IMR-90 (cell line): ENCODE measurements at regions not wholly inside any gene's neighbourhood (a gene's known extent, or its start where the extent isn't known, plus 50 kb on each side); places are given as distances from the start of the nearest gene placed in this dataset.

ENCODE experiments used
- ATAC-seq: fragments of 200-7000 bp; cut with Tn5 transposase; 2 replicates; pipeline ENCODE4 v1.9.1; 2020; ENCODE audit warnings: low read depth, mild to moderate bottlenecking, moderate library complexity
- BruUV-seq: library from RNA; stranded (reverse); fragments of 400-500 nt; replicated peaks from 2 replicates; lab custom pipeline; 2021; lab: Mats Ljungman, UMichigan
- CTCF ChIA-PET: fragments of 300-600 bp; formaldehyde crosslinking; extraction: SDS; loops from one replicate; lab custom pipeline; 2021; ENCODE audit warnings: antibody characterized with exemption; lab: Yijun Ruan, JAX
- POLR2A ChIA-PET: fragments of 300-600 bp; sonication (Branson Sonifier 250); formaldehyde crosslinking; loops from one replicate; lab custom pipeline; 2022; ENCODE audit warnings: antibody characterized with exemption; ENCODE audit not compliant: unreplicated experiment; lab: Charles Lee
- DNase-seq: peaks from one replicate; pipeline ENCODE4 v3.0.0; 2013
- H2AFZ ChIP-seq: replicated peaks from 2 replicates; pipeline ENCODE3; 2013; ENCODE audit warnings: low read length, mild to moderate bottlenecking; ENCODE audit not compliant: poor library complexity
- H2AK5ac ChIP-seq: 2 replicates; pipeline ENCODE4 v1.6.1; 2013; ENCODE audit warnings: low read depth, low read length, inconsistent platforms
- H2AK9ac ChIP-seq: replicated peaks from 2 replicates; pipeline ENCODE3; 2013; ENCODE audit warnings: mild to moderate bottlenecking, low read depth, low read length, moderate library complexity; ENCODE audit not compliant: poor library complexity
- H2BK120ac ChIP-seq: 2 replicates; pipeline ENCODE4 v1.6.1; 2013; ENCODE audit warnings: low read depth, low read length, inconsistent platforms
- H2BK15ac ChIP-seq: 3 replicates; pipeline ENCODE4 v1.6.1; 2013; ENCODE audit warnings: low read depth, low read length, inconsistent platforms
- H2BK20ac ChIP-seq: 2 replicates; pipeline ENCODE4 v1.6.1; 2013; ENCODE audit warnings: low read depth, mild to moderate bottlenecking, inconsistent platforms, low read length, moderate library complexity
- H2BK5ac ChIP-seq: 2 replicates; pipeline ENCODE4 v1.6.1; 2013; ENCODE audit warnings: mild to moderate bottlenecking, low read depth, low read length, inconsistent platforms; ENCODE audit not compliant: poor library complexity, severe bottlenecking
- H3K14ac ChIP-seq: replicated peaks from 2 replicates; pipeline ENCODE4 v1.6.1; 2013; ENCODE audit warnings: low read depth, low read length, inconsistent platforms
- H3K18ac ChIP-seq: 2 replicates; pipeline ENCODE4 v1.6.1; 2013; ENCODE audit warnings: low read depth, low read length, control low read depth
- H3K23ac ChIP-seq: 2 replicates; pipeline ENCODE4 v1.6.1; 2013; ENCODE audit warnings: low read depth, low read length, inconsistent platforms
- H3K27ac ChIP-seq: 2 replicates; pipeline ENCODE4 v1.5.1; 2013; ENCODE audit warnings: mild to moderate bottlenecking, control low read depth, low read length; ENCODE audit not compliant: insufficient read depth
- H3K27me3 ChIP-seq: 2 replicates; pipeline ENCODE4 v1.6.1; 2013; ENCODE audit warnings: low read length; ENCODE audit not compliant: control insufficient read depth, insufficient read depth
- H3K36me3 ChIP-seq: 2 replicates; pipeline ENCODE4 v1.6.1; 2013; ENCODE audit warnings: low read length, mixed read lengths; ENCODE audit not compliant: control insufficient read depth, insufficient read depth
- H3K4ac ChIP-seq: 2 replicates; pipeline ENCODE4 v1.6.1; 2013; ENCODE audit warnings: low read depth, low read length, inconsistent platforms
- H3K4me1 ChIP-seq: 2 replicates; pipeline ENCODE4 v1.6.1; 2013; ENCODE audit warnings: low read length, mixed read lengths; ENCODE audit not compliant: control insufficient read depth, insufficient read depth
- H3K4me2 ChIP-seq: 2 replicates; pipeline ENCODE4 v1.6.1; 2013; ENCODE audit warnings: low read depth, mild to moderate bottlenecking, control low read depth, low read length, moderate library complexity
- H3K4me3 ChIP-seq: 2 replicates; pipeline ENCODE4 v1.5.1; 2013; ENCODE audit warnings: low read depth, mild to moderate bottlenecking, control low read depth, low read length, moderate library complexity; ENCODE audit not compliant: insufficient read depth
- H3K56ac ChIP-seq: 2 replicates; pipeline ENCODE4 v1.6.1; 2013; ENCODE audit warnings: low read length, inconsistent platforms; ENCODE audit not compliant: insufficient read depth; ENCODE audit errors: extremely low read depth
- H3K79me1 ChIP-seq, 2 experiments: 2 replicates each; pipeline ENCODE4 v1.6.1; 2013; ENCODE audit warnings: low read length in 2 of 2, inconsistent platforms in 1 of 2, low read depth in 1 of 2
- H3K9ac ChIP-seq: 2 replicates; pipeline ENCODE4 v1.6.1; 2013; ENCODE audit warnings: low read depth, low read length, control low read depth
- H3K9me1 ChIP-seq: 2 replicates; pipeline ENCODE4 v1.6.1; 2013; ENCODE audit warnings: low read length, inconsistent platforms; ENCODE audit not compliant: insufficient read depth
- H3K9me3 ChIP-seq: 2 replicates; pipeline ENCODE4 v1.6.1; 2013; ENCODE audit warnings: low read length; ENCODE audit not compliant: control insufficient read depth, insufficient read depth
- H4K20me1 ChIP-seq: 2 replicates; pipeline ENCODE4 v1.6.1; 2013; ENCODE audit warnings: low read length, inconsistent platforms; ENCODE audit not compliant: insufficient read depth
- H4K5ac ChIP-seq: 2 replicates; pipeline ENCODE4 v1.6.1; 2013; ENCODE audit warnings: mild to moderate bottlenecking, low read depth, low read length, control low read depth
- H4K8ac ChIP-seq, 2 experiments: 2 replicates each; pipeline ENCODE4 v1.6.1; 2013; ENCODE audit warnings: low read depth in 2 of 2, low read length in 2 of 2, control low read depth in 1 of 2, inconsistent platforms in 1 of 2
- H4K91ac ChIP-seq: 2 replicates; pipeline ENCODE4 v1.6.1; 2013; ENCODE audit warnings: low read depth, low read length, inconsistent platforms; ENCODE audit not compliant: insufficient read depth
- CEBPB ChIP-seq: IDR thresholded peaks from 2 replicates; pipeline ENCODE4 v1.6.1; 2012; ENCODE audit warnings: low read depth, low read length, improper control_type of control experiment
- MAZ ChIP-seq: IDR thresholded peaks from 2 replicates; pipeline ENCODE4 v1.6.1; 2012; ENCODE audit warnings: low read depth, mild to moderate bottlenecking, low read length, improper control_type of control experiment, moderate library complexity, borderline replicate concordance
- RAD21 ChIP-seq: IDR thresholded peaks from 2 replicates; pipeline ENCODE4 v1.6.1; 2012; ENCODE audit warnings: low read length, improper control_type of control experiment
- WGBS, 2 experiments: methylation state at CpG; one replicate each; pipeline versions ENCODE4 v1.1.5 to v1.1.7; 2013; ENCODE audit warnings: missing lambda C conversion rate in 2 of 2; ENCODE audit not compliant: insufficient read length in 1 of 2; ENCODE audit errors: extremely low coverage in 2 of 2; 5-methylcytosine and 5-hydroxymethylcytosine counted together
- dilution Hi-C: fragments of 300-500 bp; cut with HindIII; formaldehyde crosslinking; loops from one replicate; pipeline ENCODE4 v1.14.3; 2018; ENCODE audit warnings: low sequenced_read_pairs; ENCODE audit not compliant: unreplicated experiment
- in situ Hi-C: fragments of 300-500 bp; cut with MboI; formaldehyde crosslinking; loops from 3 replicates; pipeline ENCODE4 v1.14.3; 2019; ENCODE audit warnings: low sequenced_read_pairs, inconsistent platforms, mixed read lengths
- intact Hi-C: fragments of 100-400 bp; cut with micrococcal nuclease; formaldehyde crosslinking; loops from 2 replicates; pipeline ENCODE4 v1.10.0; 2022

DNA sequence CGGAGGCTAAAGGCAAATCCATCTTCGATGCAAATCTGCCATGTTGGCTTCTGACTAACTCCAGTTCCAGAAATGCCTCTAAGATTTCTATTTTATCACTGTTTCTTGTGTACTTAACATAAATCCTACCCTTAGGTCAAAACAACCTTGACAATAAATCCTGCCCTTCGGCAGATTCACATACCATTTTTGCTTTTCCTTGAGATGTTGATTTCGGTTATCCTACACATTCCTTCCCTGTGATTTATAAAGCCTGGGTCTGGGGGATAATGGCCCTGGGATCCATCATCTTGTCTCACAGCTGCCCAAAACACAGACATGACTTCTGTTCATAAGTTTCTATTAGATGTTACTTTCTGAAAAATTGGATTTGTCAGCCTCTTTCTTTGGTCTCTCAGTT is 231.7 kb upstream of the CARD18 start:
- CTCF ChIA-PET, result no interaction called here
- Histone ChIP-seq H2AFZ (no peak overlapping the region), H3K9me3 (peaks cover 5% of the 10 kb centered on the region; the same call in 1 of the 2 replicates), H3K9me1 (no peaks in the 10 kb centered on the region), H3K56ac (no peak overlapping the region), H4K91ac (no peak overlapping the region), H3K23ac (no peak overlapping the region), H3K9ac (no peak overlapping the region), H2AK5ac (no peak overlapping the region), H4K5ac (no peak overlapping the region), H3K4me1 (no peaks in the 10 kb centered on the region), H2BK20ac (no peak overlapping the region), H2BK15ac (no peak overlapping the region), H4K20me1 (no peaks in the 10 kb centered on the region), H3K4me3 (no peak overlapping the region), H3K79me1 (no peaks in the 10 kb centered on the region), H3K36me3 (no peaks in the 10 kb centered on the region), H3K4me2 (no peak overlapping the region), H3K27ac (no peak overlapping the region), H3K27me3 (no peaks in the 10 kb centered on the region), H3K18ac (no peak overlapping the region), H4K8ac (no peak overlapping the region), H2BK120ac (no peak overlapping the region), H2BK5ac (no peak overlapping the region), H3K14ac (no peak overlapping the region), H3K4ac (no peak overlapping the region), H2AK9ac (no peak overlapping the region)
- no peak for TF ChIP-seq CEBPB
- TF ChIP-seq MAZ, result no peak
- no peak for TF ChIP-seq RAD21
- DNase-seq (no peak), ATAC-seq (no peak)
- BruUV-seq, result no TSS peak
- POLR2A ChIA-PET, result no interaction called here
- dilution Hi-C loops, result no loop called here
- no CpG with 5 or more reads among the region's 4 CpGs for WGBS, 2 experiments
- intact Hi-C loops, result no loop called here
- in situ Hi-C loops, result no loop called here
